22Rv1 (cell line): ENCODE measurements at regions not wholly inside any gene's neighbourhood (a gene's known extent, or its start where the extent isn't known, plus 50 kb on each side); places are given as distances from the start of the nearest gene placed in this dataset.
A peak's percentile ranks its signal among the peaks of the same experiment; 100 is the strongest.

Source experiments
- H3K27ac ChIP-seq: fragments of 450-650 bp; 2 replicates; pipeline ENCODE4 v1.5.1; 2017
- CTCF ChIP-seq: fragments of 450-650 bp; IDR thresholded peaks from 2 replicates; pipeline ENCODE4 v1.5.1; 2017; ENCODE audit warnings: mild to moderate bottlenecking
- ZFX ChIP-seq: fragments of 450-650 bp; IDR thresholded peaks from 2 replicates; pipeline ENCODE4 v1.6.1; 2017; ENCODE audit warnings: antibody characterized with exemption, borderline replicate concordance

- no peak for TF ChIP-seq ZFX
- no peak for TF ChIP-seq CTCF
- no peak overlapping the region for H3K27ac ChIP-seq
These were observed 179.4 kb downstream of the IRS1 start for GRCh38 chr2:226620176-226620575.

GRCh38 chr2:226619707-226620106 lies 179.9 kb downstream of the IRS1 start:
- no peak for TF ChIP-seq ZFX
- TF ChIP-seq CTCF: no peak
- H3K27ac ChIP-seq: peak overlapping the region; percentile 51

GRCh38 chr2:226618875-226619605 lies 180.6 kb downstream of the IRS1 start:
- H3K27ac ChIP-seq: peak overlapping the region; percentile 51
- TF ChIP-seq ZFX (no peak), CTCF (no peak)

- TF ChIP-seq ZFX (no peak), CTCF (no peak)
- H3K27ac ChIP-seq: peak overlapping the region; percentile 51
These were observed 181.1 kb downstream of the IRS1 start for GRCh38 chr2:226618544-226618874.

GRCh38 chr2:226615891-226616290 lies 183.7 kb downstream of the IRS1 start:
- TF ChIP-seq CTCF (no peak), ZFX (no peak)
- H3K27ac ChIP-seq: peak overlapping the region; percentile 57

GRCh38 chr2:226611944-226612318 lies 187.7 kb downstream of the IRS1 start:
- TF ChIP-seq ZFX (no peak), CTCF (no peak)
- no peak overlapping the region for H3K27ac ChIP-seq

GRCh38 chr2:226611196-226611943 lies 188.2 kb downstream of the IRS1 start:
- TF ChIP-seq ZFX (no peak), CTCF (no peak)
- no peak overlapping the region for H3K27ac ChIP-seq
